SK-N-SH (cell line): ENCODE measurements at regions not wholly inside any gene's neighbourhood (a gene's known extent, or its start where the extent isn't known, plus 50 kb on each side); places are given as distances from the start of the nearest gene placed in this dataset.

Experiments used
- CTCF ChIA-PET: fragments of 300-600, 350-600 bp; formaldehyde crosslinking; extraction: SDS; loops from one replicate; lab custom pipeline; 2021; lab: Yijun Ruan, JAX
- POLR2A ChIA-PET: fragments of 350-600 bp; sonication (Branson Sonifier 250); formaldehyde crosslinking; extraction: SDS; loops from one replicate; lab custom pipeline; 2020; ENCODE audit warnings: antibody characterized with exemption, inconsistent platforms; lab: Yijun Ruan, JAX
- DNase-seq: peaks from one replicate; pipeline ENCODE4 v3.0.0; 2012
- H2AFZ ChIP-seq: fragments of 200-600 bp; sonication (generic); 2 replicates; pipeline ENCODE4 v1.8.1; 2016; ENCODE audit warnings: antibody characterized with exemption, mild to moderate bottlenecking, low read depth
- H3F3A ChIP-seq: fragments of 200-600 bp; sonication (generic); replicated peaks from 2 replicates; pipeline ENCODE3; 2016; ENCODE audit warnings: antibody characterized with exemption, mild to moderate bottlenecking; ENCODE audit not compliant: insufficient read depth
- H3K27ac ChIP-seq, 2 experiments: fragments of 200-500 bp in 1 of 2; fragments of 200-600 bp in 1 of 2; sonication (Bioruptor generic) in 1 of 2; sonication (generic), shearing (Covaris generic) in 1 of 2; 2 replicates each; pipeline versions ENCODE4 v1.5.1 to v1.6.1; 2014 to 2016; ENCODE audit warnings: low read depth in 2 of 2, inconsistent platforms in 1 of 2, low read length in 1 of 2, mild to moderate bottlenecking in 1 of 2, mixed read lengths in 1 of 2
- H3K27me3 ChIP-seq: fragments of 200-600 bp; sonication (generic), shearing (Covaris generic); 2 replicates; pipeline ENCODE4 v1.6.1; 2016; ENCODE audit warnings: mixed run types; ENCODE audit not compliant: insufficient read depth
- H3K36me3 ChIP-seq, 2 experiments: fragments of 200-500 bp in 1 of 2; fragments of 200-600 bp in 1 of 2; sonication (Bioruptor generic) in 1 of 2; sonication (generic) in 1 of 2; replicated peaks in 1 of 2; 2 replicates each; pipeline versions ENCODE3 to v1.5.1; 2014 to 2016; ENCODE audit warnings: low read length in 1 of 2, mild to moderate bottlenecking in 1 of 2; ENCODE audit not compliant: insufficient read depth in 2 of 2, control insufficient read depth in 1 of 2
- H3K4me1 ChIP-seq, 2 experiments: fragments of 200-500 bp in 1 of 2; fragments of 200-600 bp in 1 of 2; sonication (Bioruptor generic) in 1 of 2; sonication (generic), shearing (Covaris generic) in 1 of 2; 2 replicates each; pipeline versions ENCODE4 v1.5.1 to v1.6.1; 2014 to 2016; ENCODE audit warnings: low read depth in 1 of 2, low read length in 1 of 2, mixed run types in 1 of 2; ENCODE audit not compliant: insufficient read depth in 2 of 2, control insufficient read depth in 1 of 2
- H3K4me2 ChIP-seq: fragments of 200-600 bp; sonication (generic), shearing (Covaris generic); 2 replicates; pipeline ENCODE4 v1.6.1; 2017; ENCODE audit warnings: mixed run types
- H3K4me3 ChIP-seq, 2 experiments: fragments of 200-500 bp in 1 of 2; fragments of 200-600 bp in 1 of 2; sonication (Bioruptor generic) in 1 of 2; sonication (generic), shearing (Covaris generic) in 1 of 2; 2 replicates each; pipeline versions ENCODE4 v1.5.1 to v1.8.1; 2014 to 2016; ENCODE audit warnings: low read depth in 2 of 2, inconsistent platforms in 1 of 2, low read length in 1 of 2, mild to moderate bottlenecking in 1 of 2, mixed read lengths in 1 of 2, moderate library complexity in 1 of 2
- H3K79me2 ChIP-seq: fragments of 200-600 bp; sonication (generic); 2 replicates; pipeline ENCODE4 v1.8.1; 2017; ENCODE audit warnings: mild to moderate bottlenecking; ENCODE audit not compliant: insufficient read depth
- H3K9ac ChIP-seq: fragments of 200-600 bp; sonication (generic); 2 replicates; pipeline ENCODE4 v1.6.1; 2017; ENCODE audit warnings: mixed run types
- H3K9me2 ChIP-seq: fragments of 200-600 bp; sonication (generic); 2 replicates; pipeline ENCODE4 v1.6.1; 2017; ENCODE audit warnings: mixed run types
- H3K9me3 ChIP-seq: fragments of 200-600 bp; sonication (generic); 2 replicates; pipeline ENCODE4 v1.6.1; 2017; ENCODE audit warnings: mixed run types, mild to moderate bottlenecking, moderate library complexity
- H4K20me1 ChIP-seq: fragments of 200-600 bp; sonication (generic); 2 replicates; pipeline ENCODE4 v1.6.1; 2017; ENCODE audit warnings: mild to moderate bottlenecking, mixed run types; ENCODE audit not compliant: insufficient read depth
- CHD2 ChIP-seq: fragments of 150-350 bp; IDR thresholded peaks from 2 replicates; pipeline ENCODE4 v1.6.1; 2018; ENCODE audit warnings: low read length; ENCODE audit not compliant: partially characterized antibody
- EP300 ChIP-seq, 2 experiments: IDR thresholded peaks; 2 replicates each; pipeline versions ENCODE4 v1.4.0 to v1.6.1; 2012; ENCODE audit warnings: borderline replicate concordance in 1 of 2, low read depth in 1 of 2, low read length in 1 of 2
- FOSL2 ChIP-seq: IDR thresholded peaks from 2 replicates; pipeline ENCODE4 v1.4.0; 2012; ENCODE audit warnings: low read depth, mild to moderate bottlenecking, moderate library complexity, borderline replicate concordance
- FOXJ3 ChIP-seq: sonication (generic); formaldehyde crosslinking; IDR thresholded peaks from 2 replicates; pipeline ENCODE4 v1.5.1; 2020; ENCODE audit warnings: mild to moderate bottlenecking, missing genetic modification reagents
- FOXM1 ChIP-seq: IDR thresholded peaks from 2 replicates; pipeline ENCODE4 v1.4.0; 2012; ENCODE audit warnings: low read depth, mild to moderate bottlenecking
- MXI1 ChIP-seq: IDR thresholded peaks from 2 replicates; pipeline ENCODE4 v1.6.1; 2012; ENCODE audit warnings: mild to moderate bottlenecking, low read depth, low read length, improper control_type of control experiment
- TCF12 ChIP-seq: IDR thresholded peaks from 2 replicates; pipeline ENCODE4 v1.4.0; 2012
- ZBTB33 ChIP-seq: IDR thresholded peaks from 2 replicates; pipeline ENCODE4 v1.4.0; 2012; ENCODE audit warnings: low read depth, borderline replicate concordance
- WGBS: methylation state at CpG from one replicate; pipeline ENCODE4 v1.1.6; 2017; ENCODE audit warnings: low lambda C conversion rate; 5-methylcytosine and 5-hydroxymethylcytosine counted together
- TF ChIP-seq, protein P1 (sequence below): IDR thresholded peaks from 2 replicates; pipeline ENCODE4 v1.4.0; 2012; ENCODE audit warnings: low read depth, borderline replicate concordance

DNA sequence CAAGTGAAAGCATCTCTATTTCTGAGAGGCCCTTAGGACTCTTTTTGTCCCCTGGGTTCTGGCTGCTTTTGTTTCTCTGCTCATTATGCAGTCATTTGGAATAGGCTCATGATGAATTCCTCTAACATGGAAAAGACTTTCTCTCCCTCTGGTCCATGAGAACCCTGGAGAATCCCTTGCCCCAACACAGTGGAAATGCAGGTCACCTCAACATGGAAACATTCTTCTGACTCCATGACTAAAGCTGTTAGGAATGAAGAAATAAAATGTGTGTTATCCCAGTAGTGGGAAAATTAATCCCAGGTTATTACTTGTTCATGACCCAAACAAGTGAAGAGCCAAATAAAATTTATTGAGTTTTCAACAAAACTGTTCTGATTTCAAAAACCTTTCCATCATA lies 458.6 kb downstream of the EPM2A start:
- Histone ChIP-seq H3K4me2 (no peak overlapping the region), H3K4me3 (no peak overlapping the region), H2AFZ (no peak overlapping the region), H3K9me3 (no peaks in the 10 kb centered on the region), H3K9me2 (no peaks in the 10 kb centered on the region), H3K36me3 (no peaks in the 10 kb centered on the region), H3K27ac (no peak overlapping the region), H4K20me1 (no peaks in the 10 kb centered on the region), H3F3A (no peaks in the 10 kb centered on the region), H3K79me2 (no peaks in the 10 kb centered on the region), H3K9ac (no peak overlapping the region), H3K27me3 (no peaks in the 10 kb centered on the region), H3K4me1 (no peaks in the 10 kb centered on the region; a peak in 1 of 4 replicates)
- DNase-seq = no peak
- POLR2A ChIA-PET = no interaction called here
- CTCF ChIA-PET = no interaction called here
- TF ChIP-seq FOSL2 (no peak), EP300 (IDR thresholded peaks at IDR 0.05; ENCODE audit: borderline replicate concordance in 1 of 2, low read depth in 1 of 2, low read length in 1 of 2) (no peak), ZBTB33 (no peak), MXI1 (no peak), TCF12 (no peak)

DNA sequence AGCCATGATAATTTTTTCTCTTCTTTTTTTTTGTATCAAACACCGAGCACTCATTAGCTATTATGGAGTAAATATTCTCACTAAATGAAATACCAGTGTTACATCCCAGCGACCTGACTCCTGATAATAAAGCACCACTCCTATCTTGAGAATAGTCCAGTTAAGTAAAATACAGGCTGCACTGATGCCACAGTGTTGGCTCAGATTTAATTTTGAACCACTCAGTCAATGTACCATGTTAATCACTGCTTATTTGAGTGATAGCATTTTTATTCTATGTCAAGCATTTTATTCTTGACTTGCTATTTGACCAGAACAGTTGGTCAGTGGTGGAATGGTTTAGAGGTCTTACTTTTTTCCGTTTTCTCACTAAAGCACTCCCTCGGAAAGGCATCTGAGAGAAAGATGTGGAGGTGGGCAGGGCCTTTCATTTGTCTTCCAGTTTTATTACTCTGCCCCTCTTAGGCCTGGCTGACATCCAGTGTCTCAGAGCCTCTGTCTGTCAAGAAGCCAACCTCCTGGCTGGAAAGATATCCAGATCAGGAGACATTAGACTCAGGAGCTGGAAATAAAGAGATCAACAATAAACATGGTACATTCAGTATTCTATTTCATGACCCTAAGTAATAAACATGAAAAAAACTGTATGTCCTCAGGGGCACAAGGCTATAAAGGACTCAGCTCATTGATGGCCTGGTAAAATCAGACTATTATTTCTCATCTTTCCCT lies 457.8 kb downstream of the EPM2A start:
- Histone ChIP-seq H4K20me1 (no peaks in the 10 kb centered on the region), H3K4me3 (no peak overlapping the region)
- TF ChIP-seq MXI1 (no peak), TCF12 (no peak), CHD2 (no peak), FOSL2 (no peak), FOXJ3 (CRISPR knock-in tag) (no peak), FOXM1 (no peak)
- TF ChIP-seq, protein P1, sequence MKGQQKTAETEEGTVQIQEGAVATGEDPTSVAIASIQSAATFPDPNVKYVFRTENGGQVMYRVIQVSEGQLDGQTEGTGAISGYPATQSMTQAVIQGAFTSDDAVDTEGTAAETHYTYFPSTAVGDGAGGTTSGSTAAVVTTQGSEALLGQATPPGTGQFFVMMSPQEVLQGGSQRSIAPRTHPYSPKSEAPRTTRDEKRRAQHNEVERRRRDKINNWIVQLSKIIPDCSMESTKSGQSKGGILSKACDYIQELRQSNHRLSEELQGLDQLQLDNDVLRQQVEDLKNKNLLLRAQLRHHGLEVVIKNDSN = no peak
- TF ChIP-seq, all 33 proteins: peak for 0
- H3K9me3 ChIP-seq = no peaks in the 10 kb centered on the region
- H3K27ac ChIP-seq = no peak overlapping the region; a peak in 1 of 4 replicates
- H3K4me2 ChIP-seq = no peak overlapping the region
- no peak for DNase-seq
- no peaks in the 10 kb centered on the region for H3K79me2 ChIP-seq
- H3K27me3 ChIP-seq = no peaks in the 10 kb centered on the region
- H3K36me3 ChIP-seq = no peaks in the 10 kb centered on the region
- ChIA-PET POLR2A (no interaction called here), CTCF (no interaction called here)
- no peaks in the 10 kb centered on the region for H3F3A ChIP-seq
- H3K9ac ChIP-seq = no peak overlapping the region
- no peak overlapping the region for H2AFZ ChIP-seq
- no peaks in the 10 kb centered on the region for H3K9me2 ChIP-seq
- H3K4me1 ChIP-seq = no peaks in the 10 kb centered on the region; a peak in 1 of 4 replicates
- WGBS = 37% methylated on average over 4 of the region's 4 CpGs
